ENCODE measurements at regions not wholly inside any gene's neighbourhood (a gene's known extent, or its start where the extent isn't known, plus 50 kb on each side); places are given as distances from the start of the nearest gene placed in this dataset.

DNA sequence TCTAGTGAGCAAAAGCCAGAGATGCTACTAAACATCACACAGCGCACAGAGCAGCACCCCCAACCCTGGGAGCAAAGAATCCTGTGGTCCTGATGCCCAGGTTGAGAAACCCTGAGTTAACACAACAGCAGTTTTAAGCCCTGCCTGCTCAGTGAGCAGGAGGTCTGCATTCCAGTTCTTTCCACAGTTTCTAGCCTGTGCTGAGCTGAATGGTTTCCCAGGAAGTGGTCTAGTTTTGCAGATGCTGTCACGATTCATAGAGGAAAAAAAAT is 171.1 kb upstream of the PROK2 start:
- ChIA-PET POLR2A (no interaction called here), CTCF (interaction anchor here (0.6 to 12.7 kb wide), 49 partner anchors 7 to 1101 kb away, joined by 3 to 199 read pairs (median 4); partner anchors contain the start of gene SHQ1)
- no TSS peak for BruUV-seq (replicated peaks)
- Histone ChIP-seq H4K20me1 (replicated peaks; ENCODE audit: control insufficient read depth, extremely low read depth, insufficient read depth, low read length) (no peaks in the 10 kb centered on the region), H3K36me3 (ENCODE audit: control insufficient read depth in 2 of 2, extremely low read depth in 1 of 2, insufficient read depth in 2 of 2, low read length in 2 of 2) (no peaks in the 10 kb centered on the region), H3K27ac (ENCODE audit: insufficient read depth, low read depth, low read length) (no peak overlapping the region), H3K9ac (replicated peaks; ENCODE audit: extremely low read depth, insufficient read depth, low read length) (no peak overlapping the region), H3K27me3 (ENCODE audit: control insufficient read depth in 2 of 2, insufficient read depth in 2 of 2, low read length in 2 of 2) (peaks cover 0 to 11% of the 10 kb centered on the region in 2 experiments), H3K9me1 (replicated peaks; ENCODE audit: control insufficient read depth, extremely low read depth, insufficient read depth, low read length) (no peaks in the 10 kb centered on the region), H3K79me2 (ENCODE audit: control insufficient read depth, insufficient read depth, low read length) (no peaks in the 10 kb centered on the region), H3K9me3 (replicated peaks; ENCODE audit: control insufficient read depth, insufficient read depth, low read length) (no peaks in the 10 kb centered on the region), H3K4me3 (replicated peaks in 1 of 3; ENCODE audit: insufficient read depth in 1 of 3, low read depth in 1 of 3, low read length in 3 of 3) (no peak overlapping the region), H3K4me1 (ENCODE audit: control insufficient read depth, extremely low read depth, insufficient read depth, low read length) (no peaks in the 10 kb centered on the region), H3K4me2 (ENCODE audit: insufficient read depth, low read length) (no peak overlapping the region), H2AFZ (ENCODE audit: low read depth, low read length) (no peak overlapping the region)
- no peak for DNase-seq (ENCODE audit: low read depth, low spot score)
- intact Hi-C loops (cut with micrococcal nuclease) (loop anchor here (10.0 kb wide), 1 partner anchor 81 kb away; no protein-coding TSS in a partner anchor), dilution Hi-C loops (cut with MboI; ENCODE audit: extremely low pct_ligation_motif_present, low sequenced_read_pairs) (no loop called here)
- TF ChIP-seq JUN (IDR thresholded peaks at IDR 0.05; ENCODE audit: borderline replicate concordance, insufficient read depth, insufficient read length, low read depth) (no peak), POLR2AphosphoS5 (IDR thresholded peaks at IDR 0.05; ENCODE audit: insufficient read depth, low read depth, low read length) (no peak), MYC (IDR thresholded peaks at IDR 0.05; ENCODE audit: low read depth, low read length) (no peak), POLR2A (IDR thresholded peaks at IDR 0.05; ENCODE audit: low read depth, low read length) (no peak), FOS (IDR thresholded peaks at IDR 0.05; ENCODE audit: borderline replicate concordance, insufficient read depth, low read length) (no peak), GATA2 (IDR thresholded peaks at IDR 0.05; ENCODE audit: insufficient read depth, insufficient read length, low read depth, low read length) (no peak), EZH2 (IDR thresholded peaks at IDR 0.05; ENCODE audit: borderline replicate concordance, low read depth, low read length, severe bottlenecking) (no peak)
- TF ChIP-seq, protein P1, sequence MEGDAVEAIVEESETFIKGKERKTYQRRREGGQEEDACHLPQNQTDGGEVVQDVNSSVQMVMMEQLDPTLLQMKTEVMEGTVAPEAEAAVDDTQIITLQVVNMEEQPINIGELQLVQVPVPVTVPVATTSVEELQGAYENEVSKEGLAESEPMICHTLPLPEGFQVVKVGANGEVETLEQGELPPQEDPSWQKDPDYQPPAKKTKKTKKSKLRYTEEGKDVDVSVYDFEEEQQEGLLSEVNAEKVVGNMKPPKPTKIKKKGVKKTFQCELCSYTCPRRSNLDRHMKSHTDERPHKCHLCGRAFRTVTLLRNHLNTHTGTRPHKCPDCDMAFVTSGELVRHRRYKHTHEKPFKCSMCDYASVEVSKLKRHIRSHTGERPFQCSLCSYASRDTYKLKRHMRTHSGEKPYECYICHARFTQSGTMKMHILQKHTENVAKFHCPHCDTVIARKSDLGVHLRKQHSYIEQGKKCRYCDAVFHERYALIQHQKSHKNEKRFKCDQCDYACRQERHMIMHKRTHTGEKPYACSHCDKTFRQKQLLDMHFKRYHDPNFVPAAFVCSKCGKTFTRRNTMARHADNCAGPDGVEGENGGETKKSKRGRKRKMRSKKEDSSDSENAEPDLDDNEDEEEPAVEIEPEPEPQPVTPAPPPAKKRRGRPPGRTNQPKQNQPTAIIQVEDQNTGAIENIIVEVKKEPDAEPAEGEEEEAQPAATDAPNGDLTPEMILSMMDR (IDR thresholded peaks at IDR 0.05; ENCODE audit: extremely low read depth in 1 of 2, insufficient read depth in 1 of 2, low read depth in 1 of 2, low read length in 2 of 2): no peak
- TF ChIP-seq, protein P2, sequence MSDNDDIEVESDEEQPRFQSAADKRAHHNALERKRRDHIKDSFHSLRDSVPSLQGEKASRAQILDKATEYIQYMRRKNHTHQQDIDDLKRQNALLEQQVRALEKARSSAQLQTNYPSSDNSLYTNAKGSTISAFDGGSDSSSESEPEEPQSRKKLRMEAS (IDR thresholded peaks at IDR 0.05; ENCODE audit: insufficient read depth, insufficient read length): no peak
- FAIRE-seq: no peak

All from endothelial cell of umbilical vein (primary cell).